GM12872 (cell line): ENCODE measurements at regions not wholly inside any gene's neighbourhood (a gene's known extent, or its start where the extent isn't known, plus 50 kb on each side); places are given as distances from the start of the nearest gene placed in this dataset.

Experiments
- CTCF ChIP-seq: IDR thresholded peaks from 3 replicates; pipeline ENCODE4 v1.5.1; 2011; ENCODE audit warnings: low read depth, mild to moderate bottlenecking, low read length, moderate library complexity; ENCODE audit not compliant: insufficient read depth

GRCh38 chr22:47813661-47814060 is 1051.2 kb downstream of the TBC1D22A start:
- TF ChIP-seq CTCF, result no peak

DNA sequence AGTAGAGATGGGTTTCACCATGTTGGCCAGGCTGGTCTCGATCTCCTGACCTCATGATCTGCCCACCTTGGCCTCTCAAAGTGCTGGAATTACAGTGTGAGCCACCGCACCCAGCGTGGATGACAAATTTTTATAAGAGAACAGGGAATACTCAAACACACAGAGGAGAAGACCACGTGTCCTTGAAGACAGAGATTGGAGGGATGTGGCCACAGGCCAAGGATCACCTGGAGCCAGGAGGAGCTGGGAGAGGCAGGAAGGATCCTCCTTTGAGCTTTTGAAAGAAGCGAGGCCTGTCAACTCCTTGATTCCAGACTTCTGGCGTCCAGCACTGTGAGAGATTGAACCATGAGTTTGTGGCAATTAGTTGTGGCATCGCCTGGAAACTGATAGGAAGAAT is 1049.5 kb downstream of the TBC1D22A start:
- no peak for TF ChIP-seq CTCF

GRCh38 chr22:47810505-47811500 is 1048.4 kb downstream of the TBC1D22A start:
- TF ChIP-seq CTCF, result no peak

DNA sequence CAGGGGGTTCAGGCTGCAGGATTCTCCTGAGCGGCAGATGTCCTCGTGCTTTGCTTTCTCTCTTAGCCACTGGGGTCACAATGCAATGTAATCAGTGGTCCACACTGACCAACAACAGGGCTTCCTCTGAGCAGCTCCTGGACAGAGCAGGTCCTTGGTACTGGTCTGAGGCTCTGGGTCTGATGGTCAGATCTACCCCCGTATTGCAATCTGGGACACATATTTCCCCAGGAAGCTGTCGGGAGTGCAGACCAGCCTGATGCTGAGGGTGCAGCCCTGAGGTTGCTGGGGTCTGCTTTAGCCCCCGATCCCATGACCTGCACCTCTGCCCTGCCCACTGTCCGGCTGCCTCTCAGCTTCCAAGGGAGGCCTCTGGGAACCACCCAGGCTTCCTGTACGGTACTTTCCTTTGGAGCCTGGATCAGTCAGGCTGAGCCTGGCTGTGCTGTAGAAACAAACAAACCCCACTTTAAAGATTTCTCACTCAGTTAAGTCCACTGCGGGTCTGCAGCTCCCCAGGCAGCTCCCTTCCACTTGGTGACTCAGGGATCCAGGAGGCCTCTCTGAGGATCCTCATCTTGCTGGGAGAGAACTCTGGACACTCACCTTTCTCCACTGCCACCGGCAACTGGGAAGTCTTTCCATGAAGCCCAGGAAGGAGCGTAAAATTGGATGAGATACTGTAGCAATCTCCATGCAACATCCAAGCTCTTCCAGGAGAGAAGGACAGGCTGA is 1046.6 kb downstream of the TBC1D22A start:
- no peak for TF ChIP-seq CTCF

DNA sequence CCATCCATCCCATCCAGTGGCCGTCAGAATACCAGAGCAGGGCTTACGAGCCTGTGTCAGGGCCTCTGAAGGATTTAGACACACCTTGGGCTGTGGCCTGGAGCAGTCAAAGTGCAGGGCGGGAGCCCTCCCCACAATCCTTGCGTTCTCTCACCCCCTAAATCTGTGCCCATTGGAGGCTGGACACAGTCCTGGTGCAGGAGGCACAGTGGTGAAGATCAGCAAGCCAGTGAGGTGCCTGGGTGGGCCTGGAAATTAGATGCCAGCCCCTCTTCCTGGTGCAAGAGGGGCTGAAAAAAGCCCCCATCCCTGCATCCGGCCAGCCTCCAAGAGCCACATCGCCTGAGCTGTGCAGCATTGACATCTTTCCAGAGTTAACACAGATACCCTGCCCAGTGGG is 1045.8 kb downstream of the TBC1D22A start:
- TF ChIP-seq CTCF, result no peak

DNA sequence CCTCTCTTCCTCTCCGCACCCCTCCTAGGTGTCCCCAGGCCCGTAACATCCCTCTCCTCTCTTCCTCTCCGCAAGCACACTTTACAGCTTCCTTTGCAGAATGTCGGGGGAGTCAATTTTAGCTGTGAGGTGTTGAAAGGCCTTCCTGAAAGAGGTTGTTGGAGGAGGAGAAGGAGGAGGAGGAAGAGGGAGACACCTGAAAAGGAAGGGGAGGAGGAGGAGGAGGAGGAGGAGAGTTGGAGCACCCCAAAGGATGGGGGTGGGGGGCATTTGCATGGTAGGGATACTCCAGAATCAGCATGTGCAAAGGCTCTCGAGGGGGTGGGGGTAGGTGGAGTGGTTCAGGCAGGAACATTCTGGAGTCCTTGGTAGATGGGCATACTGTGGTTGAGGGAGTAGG is 1045.1 kb downstream of the TBC1D22A start:
- TF ChIP-seq CTCF, result no peak

GRCh38 chr22:47806894-47807293 is 1044.4 kb downstream of the TBC1D22A start:
- no peak for TF ChIP-seq CTCF
